ENCODE measurements at regions not wholly inside any gene's neighbourhood (a gene's known extent, or its start where the extent isn't known, plus 50 kb on each side); places are given as distances from the start of the nearest gene placed in this dataset.

DNA sequence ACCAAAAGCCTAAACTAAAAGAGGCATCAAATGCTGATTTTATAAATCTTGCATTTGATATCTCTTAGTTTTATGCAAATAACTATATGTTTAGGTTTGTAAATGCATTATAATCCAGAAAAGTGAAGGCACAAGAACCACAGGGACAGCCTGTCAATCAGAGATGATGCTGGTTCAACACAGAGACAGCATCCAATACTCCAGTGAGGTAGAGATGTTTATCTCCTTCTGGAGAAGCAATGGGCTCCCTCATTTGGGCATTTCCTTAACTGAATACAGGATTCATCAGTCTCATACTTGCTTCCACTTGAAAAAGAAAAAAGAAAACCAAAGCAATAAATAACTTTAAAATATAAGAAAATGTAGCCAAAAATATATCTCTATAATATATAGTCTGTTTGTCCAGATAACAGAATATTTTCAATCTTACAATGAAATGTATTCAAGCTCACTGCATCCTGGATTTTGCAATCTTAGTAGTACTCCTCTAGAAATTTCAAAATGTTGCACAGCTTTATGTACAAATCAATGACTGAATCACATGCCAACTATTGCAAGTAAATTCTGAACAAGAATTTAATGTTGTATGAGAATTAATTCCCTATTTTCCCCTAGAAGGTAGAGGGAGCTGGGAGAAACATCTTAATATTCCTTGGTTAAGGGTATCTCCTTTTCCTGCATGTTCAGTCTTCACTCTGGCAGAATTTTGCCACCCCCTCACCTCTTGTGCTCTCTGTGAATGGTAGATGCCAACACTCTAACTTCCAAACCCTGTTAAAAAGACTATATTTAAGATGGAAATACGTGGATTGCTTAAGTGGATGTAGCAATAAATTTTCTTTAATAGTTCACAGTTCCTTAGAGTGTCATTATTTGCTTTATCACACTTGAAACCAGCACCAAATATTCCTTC is 191.1 kb upstream of the GAS1 start:
- TF ChIP-seq, protein P1, sequence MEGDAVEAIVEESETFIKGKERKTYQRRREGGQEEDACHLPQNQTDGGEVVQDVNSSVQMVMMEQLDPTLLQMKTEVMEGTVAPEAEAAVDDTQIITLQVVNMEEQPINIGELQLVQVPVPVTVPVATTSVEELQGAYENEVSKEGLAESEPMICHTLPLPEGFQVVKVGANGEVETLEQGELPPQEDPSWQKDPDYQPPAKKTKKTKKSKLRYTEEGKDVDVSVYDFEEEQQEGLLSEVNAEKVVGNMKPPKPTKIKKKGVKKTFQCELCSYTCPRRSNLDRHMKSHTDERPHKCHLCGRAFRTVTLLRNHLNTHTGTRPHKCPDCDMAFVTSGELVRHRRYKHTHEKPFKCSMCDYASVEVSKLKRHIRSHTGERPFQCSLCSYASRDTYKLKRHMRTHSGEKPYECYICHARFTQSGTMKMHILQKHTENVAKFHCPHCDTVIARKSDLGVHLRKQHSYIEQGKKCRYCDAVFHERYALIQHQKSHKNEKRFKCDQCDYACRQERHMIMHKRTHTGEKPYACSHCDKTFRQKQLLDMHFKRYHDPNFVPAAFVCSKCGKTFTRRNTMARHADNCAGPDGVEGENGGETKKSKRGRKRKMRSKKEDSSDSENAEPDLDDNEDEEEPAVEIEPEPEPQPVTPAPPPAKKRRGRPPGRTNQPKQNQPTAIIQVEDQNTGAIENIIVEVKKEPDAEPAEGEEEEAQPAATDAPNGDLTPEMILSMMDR (conservative IDR thresholded peaks at IDR 0.05; ENCODE audit: low read depth, low read length): no peak
- TF ChIP-seq EZH2 (IDR thresholded peaks at IDR 0.05; ENCODE audit: low read length, unreplicated experiment): no peak
- no peak for TF ChIP-seq EZH2phosphoT487 (IDR thresholded peaks at IDR 0.05; ENCODE audit: borderline replicate concordance, low read length)

All from PC-3 (cell line).